HG02678 (cell line): ENCODE measurements at regions not wholly inside any gene's neighbourhood (a gene's known extent, or its start where the extent isn't known, plus 50 kb on each side); places are given as distances from the start of the nearest gene placed in this dataset.
A peak's percentile ranks its signal among the peaks of the same experiment; 100 is the strongest.
"Not testable (repeated sequence)": the region's sequence is repeated elsewhere in the genome, so short reads cannot be mapped to it uniquely, and the experiment has no call there.

Experiments used
- ATAC-seq: cut with Tn5 transposase; IDR thresholded peaks from one replicate; pipeline ENCODE4 v1.9.1; 2021; ENCODE audit warnings: mild to moderate bottlenecking, moderate library complexity; ENCODE audit not compliant: unreplicated experiment

- no peak for ATAC-seq
Measured at GRCh38 chr2:216942465-216942864, 82.6 kb upstream of the TNP1 start.

GRCh38 chr2:216942016-216942415, 82.2 kb upstream of the TNP1 start:
- no peak for ATAC-seq

DNA sequence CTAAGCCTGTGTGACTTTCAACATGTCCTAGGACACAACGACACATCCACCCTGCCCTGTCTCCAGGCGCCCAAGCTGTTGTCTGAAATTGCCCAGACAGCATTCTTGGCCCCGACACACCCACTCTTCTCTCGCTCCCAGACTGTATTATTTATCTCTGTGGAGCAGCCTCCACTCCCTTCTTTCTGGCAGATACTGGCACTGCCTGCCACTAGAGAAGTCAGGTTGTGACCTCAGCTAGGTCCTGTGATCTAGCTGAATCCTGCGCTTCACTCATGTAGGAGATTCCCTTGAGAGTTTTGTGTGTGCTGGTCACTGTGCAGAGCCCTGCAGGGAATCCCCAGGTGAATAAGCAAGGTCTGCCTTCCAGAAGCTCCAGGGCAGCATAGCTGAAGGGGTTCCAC, 77.1 kb upstream of the TNP1 start:
- ATAC-seq, result no peak

- ATAC-seq, result no peak
Measured at GRCh38 chr2:216934623-216935022, 74.8 kb upstream of the TNP1 start.

GRCh38 chr2:216934151-216934550, 74.3 kb upstream of the TNP1 start:
- no peak for ATAC-seq

DNA sequence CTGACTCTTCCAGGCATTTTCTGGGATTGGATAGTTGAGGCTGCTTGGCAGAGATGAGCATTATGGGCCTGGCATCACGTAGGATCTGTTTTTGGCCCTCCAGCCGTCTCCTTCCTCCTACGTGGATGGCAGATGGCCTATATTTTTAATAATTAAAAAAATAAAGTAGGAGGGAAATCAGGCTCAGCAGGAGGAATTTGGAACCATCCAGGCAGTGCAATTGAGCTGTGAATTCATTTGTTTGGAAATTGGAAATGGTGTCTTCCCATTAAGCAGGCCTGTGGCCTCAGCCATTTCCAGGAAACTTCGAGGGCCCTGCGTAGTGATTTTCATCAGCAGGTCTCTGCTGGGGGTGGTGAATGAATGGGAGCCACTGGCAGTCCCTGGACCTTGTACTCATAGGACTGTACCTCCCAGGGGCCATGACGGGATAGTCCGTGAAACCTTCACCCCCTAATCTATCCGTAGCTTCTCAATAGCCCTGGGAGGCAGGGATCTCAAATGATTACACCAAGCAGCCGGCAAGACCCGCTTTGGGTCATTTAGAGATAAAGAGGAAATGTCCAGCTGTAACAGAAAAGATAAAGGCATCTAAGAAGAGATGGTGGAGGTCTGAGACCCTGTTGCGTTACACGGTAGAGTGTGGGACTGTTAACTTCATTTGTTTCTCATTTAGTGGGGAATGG, 73.1 kb upstream of the TNP1 start:
- ATAC-seq, result no peak

- no peak for ATAC-seq
Measured at GRCh38 chr2:216932113-216932862, 72.4 kb upstream of the TNP1 start.

DNA sequence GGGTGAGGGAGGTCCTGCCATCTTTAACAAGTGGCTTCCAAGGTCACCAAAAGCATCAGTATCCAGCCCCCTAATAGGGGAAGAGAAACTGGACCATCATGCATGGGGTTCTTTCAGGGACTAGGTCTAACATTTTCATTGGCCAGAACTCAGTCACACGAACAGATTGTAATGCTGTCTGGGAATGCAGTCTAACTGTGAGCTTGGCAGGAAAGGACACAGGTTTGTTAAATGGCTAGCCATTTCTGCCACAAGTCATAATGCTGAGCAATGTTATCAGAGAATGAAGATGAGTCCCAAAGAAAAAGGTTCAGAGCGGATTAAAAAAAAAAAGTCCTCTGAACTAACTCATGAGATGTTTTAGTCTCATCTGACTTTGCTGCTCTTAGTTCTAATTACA, 70.9 kb upstream of the TNP1 start:
- ATAC-seq, result no peak

- ATAC-seq, result not testable (repeated sequence)
Measured at GRCh38 chr2:216929338-216929737, 69.5 kb upstream of the TNP1 start.

- ATAC-seq, result no peak
Measured at GRCh38 chr2:216927163-216927562, 67.3 kb upstream of the TNP1 start.

GRCh38 chr2:216925636-216926366, 65.9 kb upstream of the TNP1 start:
- ATAC-seq, result peak; percentile 66

DNA sequence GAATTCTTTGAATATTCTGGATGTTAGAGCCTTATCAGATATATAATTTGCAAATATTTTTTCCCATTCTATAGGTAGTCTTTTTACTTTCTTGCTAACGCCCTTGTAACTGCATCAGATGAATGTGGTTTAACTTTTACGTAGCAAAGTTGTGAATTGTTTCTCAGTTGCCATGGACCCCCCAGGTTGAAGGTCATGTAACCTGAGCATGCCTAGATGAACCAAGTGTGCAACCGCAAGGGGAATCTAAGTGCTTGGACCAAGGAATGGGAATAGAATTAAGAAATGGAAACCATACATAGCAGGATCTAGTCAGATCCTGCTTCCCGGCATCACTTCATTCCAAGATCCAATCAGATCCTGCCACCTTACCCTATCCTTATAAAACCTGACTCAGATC, 65.1 kb upstream of the TNP1 start:
- no peak for ATAC-seq

GRCh38 chr2:216923706-216924105, 63.8 kb upstream of the TNP1 start:
- ATAC-seq, result no peak

GRCh38 chr2:216922175-216922780, 62.4 kb upstream of the TNP1 start:
- ATAC-seq, result peak; percentile 80

DNA sequence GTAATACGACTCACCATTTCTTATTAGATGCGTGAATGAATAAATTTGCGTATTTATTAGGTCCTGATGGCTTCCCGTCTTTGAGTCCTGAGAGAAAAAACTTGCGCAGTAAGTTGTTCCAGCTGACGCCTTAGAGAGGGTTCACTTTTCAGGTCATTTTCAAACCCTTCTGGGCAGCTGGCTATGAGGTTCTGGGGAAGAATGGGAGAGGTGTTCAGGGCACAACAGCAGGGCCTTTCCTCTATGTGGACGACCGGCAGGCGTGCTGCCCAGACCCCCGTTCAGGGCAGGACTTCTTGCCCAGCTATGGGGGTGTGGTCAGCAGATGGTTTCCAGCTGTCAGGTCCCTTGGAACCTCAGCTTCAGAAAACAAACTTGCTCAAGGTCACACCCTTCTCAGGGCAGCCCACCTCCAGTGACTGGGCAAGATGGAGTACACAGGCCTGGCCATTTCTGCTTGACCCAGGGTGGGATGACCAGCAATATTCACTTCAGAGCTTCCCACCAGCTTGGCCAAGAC, 61.1 kb upstream of the TNP1 start:
- no peak for ATAC-seq

DNA sequence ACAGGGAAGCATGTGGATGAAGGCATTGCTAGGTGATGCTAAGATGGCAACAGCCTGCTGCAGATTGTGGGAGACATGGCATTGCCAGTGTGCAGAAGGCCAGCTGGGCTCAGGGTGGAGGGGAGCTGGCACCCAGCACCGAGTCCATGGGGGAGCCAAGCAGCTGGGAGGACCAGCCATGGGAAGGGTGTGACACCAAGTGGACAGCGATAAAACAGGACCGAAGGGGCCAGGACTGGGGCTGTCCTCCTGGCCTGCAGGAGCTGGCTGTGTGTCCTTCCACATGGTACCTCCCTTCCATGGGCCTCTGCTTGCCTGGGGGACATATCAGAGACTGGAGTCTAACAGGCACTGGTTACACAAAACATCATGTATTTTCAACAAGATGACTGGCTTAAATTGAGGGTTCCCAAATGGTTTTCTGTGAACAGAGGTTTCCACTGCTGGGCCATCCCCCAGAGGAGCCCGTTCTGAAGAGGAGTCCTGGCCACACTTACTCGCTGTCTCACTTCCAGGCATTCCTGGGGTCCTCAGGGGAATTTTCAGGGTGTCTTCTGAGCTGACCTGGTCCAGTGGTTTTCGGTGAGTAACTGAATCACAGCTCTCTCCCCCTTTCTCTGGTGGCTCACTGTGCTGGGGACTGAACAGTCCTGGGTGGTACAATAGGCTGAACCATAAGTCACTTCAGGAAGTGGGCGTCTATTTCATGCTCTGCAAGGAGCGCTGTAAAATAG, 60.4 kb upstream of the TNP1 start:
- no peak for ATAC-seq

DNA sequence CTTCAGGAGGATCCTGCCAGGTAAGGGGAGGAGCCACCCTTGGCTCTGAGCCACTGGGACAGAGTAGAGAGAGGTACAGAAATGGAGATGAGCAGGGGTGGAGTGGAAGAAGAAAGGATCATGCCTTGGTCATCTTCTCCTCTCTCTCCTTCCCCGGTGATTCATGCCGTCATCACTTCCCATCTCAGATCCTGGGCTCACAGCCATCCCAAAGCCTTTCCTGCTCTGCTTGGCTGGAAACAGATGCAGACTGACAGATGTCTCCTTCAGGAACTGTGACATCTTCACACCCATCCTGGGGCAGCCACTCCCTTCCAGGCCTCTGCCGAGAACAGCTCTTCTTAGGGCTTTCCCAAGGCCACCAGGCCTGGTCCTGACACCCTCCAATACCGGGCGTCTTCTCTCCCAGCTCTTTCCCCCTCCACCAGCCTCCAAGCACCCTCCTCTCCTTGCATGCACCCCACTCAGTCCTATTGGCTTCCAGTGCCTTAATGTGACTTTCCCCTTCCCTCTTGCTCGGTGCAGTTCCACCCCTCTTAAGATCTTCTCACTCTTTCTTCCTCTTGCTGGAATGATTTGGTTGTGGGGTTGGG, 58.3 kb upstream of the TNP1 start:
- ATAC-seq, result no peak

DNA sequence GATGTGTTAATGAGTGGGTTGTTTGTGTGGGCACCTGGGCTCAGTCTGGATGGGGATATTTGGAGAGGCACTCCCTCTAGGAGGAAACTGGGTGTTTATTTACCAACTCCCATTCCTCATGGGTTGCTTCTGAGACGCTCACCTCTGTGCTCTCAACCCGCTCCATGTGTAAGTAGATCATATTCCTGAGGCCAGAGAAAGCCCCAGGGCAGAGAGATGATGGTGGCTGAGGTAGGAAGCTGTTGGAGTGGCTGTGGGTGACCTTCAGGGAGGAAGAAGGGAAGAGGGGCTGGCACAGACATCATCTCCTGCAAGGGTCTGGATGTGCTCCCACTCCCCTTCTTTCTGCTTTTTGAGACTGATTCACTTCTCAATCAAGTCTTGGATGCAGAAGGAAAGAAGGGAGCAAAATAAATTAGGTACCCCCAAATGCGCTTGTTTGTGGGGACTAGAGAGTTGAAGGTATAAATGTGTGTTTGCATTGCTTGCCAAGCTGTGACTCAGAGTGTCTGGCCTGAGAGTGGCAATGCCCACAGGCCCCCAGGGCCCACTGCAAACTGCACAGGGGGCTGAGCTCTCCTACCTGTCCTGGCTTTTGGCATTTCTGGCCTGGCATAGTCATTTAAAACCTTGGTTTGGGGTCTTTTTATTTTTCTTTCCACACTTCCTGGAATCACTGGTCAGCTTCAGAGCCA, 57.2 kb upstream of the TNP1 start:
- no peak for ATAC-seq

- ATAC-seq, result no peak
Measured at GRCh38 chr2:216915557-216916150, 55.8 kb upstream of the TNP1 start.
